GM12874 (cell line): ENCODE measurements at regions not wholly inside any gene's neighbourhood (a gene's known extent, or its start where the extent isn't known, plus 50 kb on each side); places are given as distances from the start of the nearest gene placed in this dataset.

ENCODE experiments used
- CTCF ChIP-seq: IDR thresholded peaks from 2 replicates; pipeline ENCODE4 v1.5.1; 2011; ENCODE audit warnings: low read depth, mild to moderate bottlenecking, control low read depth, low read length, moderate library complexity; ENCODE audit not compliant: insufficient read depth

- TF ChIP-seq CTCF = no peak
These were observed 359.0 kb downstream of the SEC23A start for GRCh38 chr14:38743966-38744584.

GRCh38 chr14:38737686-38738407 lies 365.2 kb downstream of the SEC23A start:
- no peak for TF ChIP-seq CTCF

GRCh38 chr14:38735005-38735404 lies 368.0 kb downstream of the SEC23A start:
- TF ChIP-seq CTCF = no peak

GRCh38 chr14:38731962-38732361 lies 371.1 kb downstream of the SEC23A start:
- no peak for TF ChIP-seq CTCF

GRCh38 chr14:38730420-38730819 lies 372.6 kb downstream of the SEC23A start:
- no peak for TF ChIP-seq CTCF

- no peak for TF ChIP-seq CTCF
These were observed 375.3 kb downstream of the SEC23A start for GRCh38 chr14:38727731-38728130.

- no peak for TF ChIP-seq CTCF
These were observed 378.4 kb downstream of the SEC23A start for GRCh38 chr14:38724621-38725020.
